ENCODE measurements at regions not wholly inside any gene's neighbourhood (a gene's known extent, or its start where the extent isn't known, plus 50 kb on each side); places are given as distances from the start of the nearest gene placed in this dataset.

GRCh38 chr4:138107023-138107422 is 135.1 kb downstream of the SLC7A11 start:
- TF ChIP-seq CTCF (conservative IDR thresholded peaks at IDR 0.05): no peak
- no peak for TF ChIP-seq ZFX (IDR thresholded peaks at IDR 0.05)
